ENCODE measurements at regions not wholly inside any gene's neighbourhood (a gene's known extent, or its start where the extent isn't known, plus 50 kb on each side); places are given as distances from the start of the nearest gene placed in this dataset.

DNA sequence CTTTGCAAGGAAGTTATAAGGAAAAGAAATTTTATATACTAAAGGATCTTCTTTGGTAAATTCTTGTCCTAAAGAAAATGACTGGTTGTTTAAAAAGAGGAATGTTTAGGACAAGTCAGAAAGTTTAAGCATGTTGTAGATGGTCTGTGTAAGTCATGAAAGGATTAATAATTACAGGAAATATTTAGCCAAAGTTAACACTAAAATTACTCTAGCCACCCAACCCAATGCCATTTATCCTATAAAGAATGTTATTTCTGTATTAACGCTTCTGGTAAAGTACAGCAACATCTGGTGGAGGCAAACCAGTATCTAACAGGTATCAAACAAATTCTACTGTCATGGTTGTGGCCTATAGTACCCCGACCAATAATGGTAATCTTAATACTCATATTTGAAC is 546.9 kb upstream of the PKDCC start:
- no peaks in the 10 kb centered on the region for H3K79me2 ChIP-seq (ENCODE audit: insufficient read depth, low read depth)
- H4K20me1 ChIP-seq (ENCODE audit: insufficient read depth) = no peaks in the 10 kb centered on the region
- H3K4me1 ChIP-seq (ENCODE audit: low read depth, poor library complexity, severe bottlenecking) = no peaks in the 10 kb centered on the region
- no peak overlapping the region for H3K4me2 ChIP-seq
- no peak overlapping the region for H3K4me3 ChIP-seq (IDR thresholded peaks at IDR 0.05; ENCODE audit: insufficient read depth, low read depth, low read length)
- no peaks in the 10 kb centered on the region for H3K36me3 ChIP-seq (ENCODE audit: insufficient read depth)
- no peak overlapping the region for H3K9ac ChIP-seq
- H2AFZ ChIP-seq (ENCODE audit: low read depth) = no peak overlapping the region
- no peaks in the 10 kb centered on the region for H3K27me3 ChIP-seq (ENCODE audit: insufficient read depth, low read depth)
- H3K27ac ChIP-seq = no peak overlapping the region
- TF ChIP-seq, protein P1, sequence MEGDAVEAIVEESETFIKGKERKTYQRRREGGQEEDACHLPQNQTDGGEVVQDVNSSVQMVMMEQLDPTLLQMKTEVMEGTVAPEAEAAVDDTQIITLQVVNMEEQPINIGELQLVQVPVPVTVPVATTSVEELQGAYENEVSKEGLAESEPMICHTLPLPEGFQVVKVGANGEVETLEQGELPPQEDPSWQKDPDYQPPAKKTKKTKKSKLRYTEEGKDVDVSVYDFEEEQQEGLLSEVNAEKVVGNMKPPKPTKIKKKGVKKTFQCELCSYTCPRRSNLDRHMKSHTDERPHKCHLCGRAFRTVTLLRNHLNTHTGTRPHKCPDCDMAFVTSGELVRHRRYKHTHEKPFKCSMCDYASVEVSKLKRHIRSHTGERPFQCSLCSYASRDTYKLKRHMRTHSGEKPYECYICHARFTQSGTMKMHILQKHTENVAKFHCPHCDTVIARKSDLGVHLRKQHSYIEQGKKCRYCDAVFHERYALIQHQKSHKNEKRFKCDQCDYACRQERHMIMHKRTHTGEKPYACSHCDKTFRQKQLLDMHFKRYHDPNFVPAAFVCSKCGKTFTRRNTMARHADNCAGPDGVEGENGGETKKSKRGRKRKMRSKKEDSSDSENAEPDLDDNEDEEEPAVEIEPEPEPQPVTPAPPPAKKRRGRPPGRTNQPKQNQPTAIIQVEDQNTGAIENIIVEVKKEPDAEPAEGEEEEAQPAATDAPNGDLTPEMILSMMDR (conservative IDR thresholded peaks at IDR 0.05; ENCODE audit: low read depth, low read length) = no peak

DNA sequence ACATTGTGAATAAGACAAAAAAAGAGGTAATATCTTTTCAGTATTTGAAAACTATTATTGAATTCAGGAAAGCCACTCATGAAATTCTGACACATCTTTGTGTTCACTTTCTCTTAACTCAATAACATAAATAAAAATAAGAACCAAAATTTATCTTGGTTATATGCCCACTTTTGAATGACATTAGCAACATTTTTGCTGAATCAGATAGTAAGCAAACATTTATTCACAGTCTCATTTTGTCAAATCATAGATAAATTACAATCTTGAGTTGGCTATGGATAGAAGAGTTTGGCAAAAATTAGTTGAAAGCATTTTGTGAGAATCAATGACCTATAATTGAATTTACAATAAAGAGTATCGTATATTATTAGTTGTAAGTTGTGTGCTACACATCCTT is 545.1 kb upstream of the PKDCC start:
- TF ChIP-seq, protein P1 (conservative IDR thresholded peaks at IDR 0.05; ENCODE audit: low read depth, low read length) = no peak
- Histone ChIP-seq H2AFZ (ENCODE audit: low read depth) (no peak overlapping the region), H4K20me1 (ENCODE audit: insufficient read depth) (no peaks in the 10 kb centered on the region), H3K27ac (no peak overlapping the region), H3K4me2 (no peak overlapping the region), H3K27me3 (ENCODE audit: insufficient read depth, low read depth) (no peaks in the 10 kb centered on the region), H3K36me3 (ENCODE audit: insufficient read depth) (no peaks in the 10 kb centered on the region), H3K4me1 (ENCODE audit: low read depth, poor library complexity, severe bottlenecking) (no peaks in the 10 kb centered on the region), H3K79me2 (ENCODE audit: insufficient read depth, low read depth) (no peaks in the 10 kb centered on the region), H3K9ac (no peak overlapping the region), H3K4me3 (IDR thresholded peaks at IDR 0.05; ENCODE audit: insufficient read depth, low read depth, low read length) (no peak overlapping the region)

DNA sequence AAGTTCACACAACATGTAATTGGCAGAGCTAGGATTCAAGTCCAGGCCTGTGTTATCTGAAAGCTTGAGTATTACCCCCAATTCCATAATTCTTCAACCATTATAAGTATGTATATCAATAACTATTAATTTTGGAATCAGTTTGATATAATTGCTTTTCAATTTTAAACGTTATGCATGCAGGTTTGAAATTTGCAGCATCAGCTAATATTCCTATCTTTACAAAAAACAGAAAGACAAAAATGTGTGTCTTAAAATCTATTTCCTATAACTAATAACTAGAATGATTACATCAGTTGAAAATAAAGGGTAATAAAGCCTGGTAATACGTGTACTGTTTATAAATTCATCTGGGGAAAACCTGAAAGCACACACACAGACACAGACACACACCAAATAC is 543.3 kb upstream of the PKDCC start:
- H3K36me3 ChIP-seq (ENCODE audit: insufficient read depth) = no peaks in the 10 kb centered on the region
- no peaks in the 10 kb centered on the region for H3K79me2 ChIP-seq (ENCODE audit: insufficient read depth, low read depth)
- H3K27ac ChIP-seq = no peak overlapping the region
- H3K9ac ChIP-seq = no peak overlapping the region
- no peak overlapping the region for H2AFZ ChIP-seq (ENCODE audit: low read depth)
- TF ChIP-seq, protein P1 (conservative IDR thresholded peaks at IDR 0.05; ENCODE audit: low read depth, low read length) = no peak
- no peaks in the 10 kb centered on the region for H4K20me1 ChIP-seq (ENCODE audit: insufficient read depth)
- no peak overlapping the region for H3K4me3 ChIP-seq (IDR thresholded peaks at IDR 0.05; ENCODE audit: insufficient read depth, low read depth, low read length)
- H3K4me1 ChIP-seq (ENCODE audit: low read depth, poor library complexity, severe bottlenecking) = no peaks in the 10 kb centered on the region
- no peaks in the 10 kb centered on the region for H3K27me3 ChIP-seq (ENCODE audit: insufficient read depth, low read depth)
- H3K4me2 ChIP-seq = no peak overlapping the region

DNA sequence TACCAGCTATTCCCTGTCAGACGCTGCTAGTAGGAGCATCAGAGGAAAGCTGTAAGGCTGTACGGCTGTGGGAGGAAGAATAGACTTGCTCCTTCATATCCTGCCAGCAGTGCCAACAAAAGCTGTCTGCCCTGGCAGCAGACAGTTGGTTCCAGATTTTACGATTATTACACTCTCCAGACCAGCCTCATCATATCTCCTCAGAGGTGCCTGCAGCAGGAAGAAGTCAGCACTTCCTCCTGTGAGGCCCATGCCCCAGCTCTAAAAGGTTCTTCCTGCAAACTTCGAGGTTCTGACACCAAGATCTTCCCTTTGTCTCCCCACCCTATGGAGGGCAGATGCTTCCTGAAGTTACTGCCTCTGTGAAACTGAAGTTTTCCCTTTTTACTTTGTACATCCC is 537.7 kb upstream of the PKDCC start:
- no peaks in the 10 kb centered on the region for H4K20me1 ChIP-seq (ENCODE audit: insufficient read depth)
- H2AFZ ChIP-seq (ENCODE audit: low read depth) = no peak overlapping the region
- H3K79me2 ChIP-seq (ENCODE audit: insufficient read depth, low read depth) = no peaks in the 10 kb centered on the region
- H3K9ac ChIP-seq = no peak overlapping the region
- TF ChIP-seq, protein P1 (conservative IDR thresholded peaks at IDR 0.05; ENCODE audit: low read depth, low read length) = no peak
- no peak overlapping the region for H3K4me3 ChIP-seq (IDR thresholded peaks at IDR 0.05; ENCODE audit: insufficient read depth, low read depth, low read length)
- no peak overlapping the region for H3K27ac ChIP-seq
- H3K4me1 ChIP-seq (ENCODE audit: low read depth, poor library complexity, severe bottlenecking) = no peaks in the 10 kb centered on the region
- H3K4me2 ChIP-seq = no peak overlapping the region
- no peaks in the 10 kb centered on the region for H3K36me3 ChIP-seq (ENCODE audit: insufficient read depth)
- H3K27me3 ChIP-seq (ENCODE audit: insufficient read depth, low read depth) = no peaks in the 10 kb centered on the region

DNA sequence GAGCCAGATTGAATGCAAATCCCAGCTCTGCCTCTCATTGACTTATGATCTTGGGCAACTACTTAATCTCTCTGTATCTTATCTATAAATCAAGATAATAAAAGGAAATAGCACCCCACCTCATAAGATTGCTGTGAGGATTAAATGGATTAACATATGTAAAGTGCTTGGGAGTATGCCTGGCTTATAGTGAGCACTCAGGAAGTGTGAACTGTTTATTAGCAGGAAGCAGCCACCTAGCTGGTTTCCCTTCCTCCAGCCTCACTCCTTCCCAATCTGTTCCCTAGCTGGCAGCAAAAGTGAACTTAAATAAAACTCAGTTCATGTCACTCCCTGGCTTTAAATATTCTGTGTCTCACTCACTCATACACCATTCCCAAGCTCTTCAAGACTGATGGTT is 526.6 kb upstream of the PKDCC start:
- Histone ChIP-seq H3K4me3 (IDR thresholded peaks at IDR 0.05; ENCODE audit: insufficient read depth, low read depth, low read length) (no peak overlapping the region), H3K27ac (no peak overlapping the region), H3K36me3 (ENCODE audit: insufficient read depth) (no peaks in the 10 kb centered on the region), H4K20me1 (ENCODE audit: insufficient read depth) (no peaks in the 10 kb centered on the region), H2AFZ (ENCODE audit: low read depth) (no peak overlapping the region), H3K4me2 (no peak overlapping the region), H3K79me2 (ENCODE audit: insufficient read depth, low read depth) (no peaks in the 10 kb centered on the region), H3K27me3 (ENCODE audit: insufficient read depth, low read depth) (no peaks in the 10 kb centered on the region), H3K9ac (no peak overlapping the region), H3K4me1 (ENCODE audit: low read depth, poor library complexity, severe bottlenecking) (no peaks in the 10 kb centered on the region)
- TF ChIP-seq, protein P1 (conservative IDR thresholded peaks at IDR 0.05; ENCODE audit: low read depth, low read length) = no peak
